HG02852 (cell line): ENCODE measurements at regions not wholly inside any gene's neighbourhood (a gene's known extent, or its start where the extent isn't known, plus 50 kb on each side); places are given as distances from the start of the nearest gene placed in this dataset.

Source experiments
- ATAC-seq: cut with Tn5 transposase; IDR thresholded peaks from one replicate; pipeline ENCODE4 v1.9.1; 2021; ENCODE audit warnings: mild to moderate bottlenecking, moderate library complexity; ENCODE audit not compliant: unreplicated experiment

- no peak for ATAC-seq
These were observed 52.9 kb upstream of the IRX1 start for GRCh38 chr5:3542769-3543168.

- ATAC-seq = no peak
These were observed 53.5 kb upstream of the IRX1 start for GRCh38 chr5:3542158-3542557.

- ATAC-seq = no peak
These were observed 56.7 kb upstream of the IRX1 start for GRCh38 chr5:3538886-3539285.

GRCh38 chr5:3537942-3538341, 57.7 kb upstream of the IRX1 start:
- ATAC-seq = no peak

GRCh38 chr5:3535414-3536211, 60.0 kb upstream of the IRX1 start:
- no peak for ATAC-seq

- ATAC-seq = no peak
These were observed 60.6 kb upstream of the IRX1 start for GRCh38 chr5:3534997-3535396.

- ATAC-seq = no peak
These were observed 64.2 kb upstream of the IRX1 start for GRCh38 chr5:3531320-3531986.

GRCh38 chr5:3530251-3530650, 65.4 kb upstream of the IRX1 start:
- no peak for ATAC-seq

GRCh38 chr5:3526551-3527185, 69.0 kb upstream of the IRX1 start:
- ATAC-seq = no peak

GRCh38 chr5:3522491-3522890, 73.1 kb upstream of the IRX1 start:
- no peak for ATAC-seq

- no peak for ATAC-seq
These were observed 77.1 kb upstream of the IRX1 start for GRCh38 chr5:3518576-3518975.

GRCh38 chr5:3518051-3518450, 77.6 kb upstream of the IRX1 start:
- ATAC-seq = no peak

GRCh38 chr5:3517348-3517747, 78.3 kb upstream of the IRX1 start:
- ATAC-seq = no peak

- ATAC-seq = no peak
These were observed 83.1 kb upstream of the IRX1 start for GRCh38 chr5:3512361-3513095.

GRCh38 chr5:3511934-3512333, 83.7 kb upstream of the IRX1 start:
- ATAC-seq = no peak

GRCh38 chr5:3511519-3511918, 84.1 kb upstream of the IRX1 start:
- ATAC-seq = no peak

- no peak for ATAC-seq
These were observed 84.8 kb upstream of the IRX1 start for GRCh38 chr5:3510642-3511417.

GRCh38 chr5:3509290-3509689, 86.3 kb upstream of the IRX1 start:
- ATAC-seq = no peak

- no peak for ATAC-seq
These were observed 87.2 kb upstream of the IRX1 start for GRCh38 chr5:3508395-3508794.

GRCh38 chr5:3490957-3491507, 104.6 kb upstream of the IRX1 start:
- no peak for ATAC-seq
